Erythroblast (primary cell): ENCODE measurements at regions not wholly inside any gene's neighbourhood (a gene's known extent, or its start where the extent isn't known, plus 50 kb on each side); places are given as distances from the start of the nearest gene placed in this dataset.

Source experiments
- GATA1 ChIP-seq: IDR thresholded peaks from 2 replicates; pipeline ENCODE4 v1.6.1; 2011; ENCODE audit warnings: low read depth, mild to moderate bottlenecking, control low read depth, low read length, moderate library complexity
- POLR2A ChIP-seq: IDR thresholded peaks from 2 replicates; pipeline ENCODE4 v1.6.1; 2011; ENCODE audit warnings: mild to moderate bottlenecking, low read length

- TF ChIP-seq POLR2A = no peak
- TF ChIP-seq GATA1 = no peak
Observed at GRCh38 chr3:168443965-168444364, 348.2 kb upstream of the GOLIM4 start.
